ENCODE measurements at regions not wholly inside any gene's neighbourhood (a gene's known extent, or its start where the extent isn't known, plus 50 kb on each side); places are given as distances from the start of the nearest gene placed in this dataset.

- H3K36me3 ChIP-seq (ENCODE audit: insufficient read depth, low read length), result no peaks in the 10 kb centered on the region
- no peak overlapping the region for H3K27ac ChIP-seq (ENCODE audit: low read depth, low read length, poor library complexity, severe bottlenecking)
- H3K9me2 ChIP-seq (ENCODE audit: low read depth, low read length), result no peaks in the 10 kb centered on the region
- H3K4me2 ChIP-seq (ENCODE audit: low read length), result no peak overlapping the region
- no peaks in the 10 kb centered on the region for H3K27me3 ChIP-seq (ENCODE audit: insufficient read depth, low read length)
- no peaks in the 10 kb centered on the region for H3K9me3 ChIP-seq (ENCODE audit: low read length)
- no peak overlapping the region for H2AFZ ChIP-seq (ENCODE audit: low read length)
- no peaks in the 10 kb centered on the region for H3K4me1 ChIP-seq (ENCODE audit: insufficient read depth, low read length, severe bottlenecking)
- H3K4me3 ChIP-seq (ENCODE audit: low read depth, low read length, poor library complexity, severe bottlenecking), result no peak overlapping the region
- no peaks in the 10 kb centered on the region for H4K20me1 ChIP-seq (ENCODE audit: insufficient read depth, low read length)
- H3F3A ChIP-seq (ENCODE audit: insufficient read depth, low read length), result no peaks in the 10 kb centered on the region
- H3K79me2 ChIP-seq (ENCODE audit: insufficient read depth, low read length), result no peaks in the 10 kb centered on the region
- H3K9ac ChIP-seq (ENCODE audit: low read length), result no peak overlapping the region
- no peak for TF ChIP-seq EZH2 (IDR thresholded peaks at IDR 0.05; ENCODE audit: borderline replicate concordance, low read length)
- no peak for TF ChIP-seq CTCF (IDR thresholded peaks at IDR 0.05; ENCODE audit: low read length)
Observed at GRCh38 chr5:6041977-6042550, 336.3 kb downstream of the MED10 start.

- Histone ChIP-seq H3K4me1 (ENCODE audit: insufficient read depth, low read length, severe bottlenecking) (no peaks in the 10 kb centered on the region), H3K4me2 (ENCODE audit: low read length) (no peak overlapping the region), H3K4me3 (ENCODE audit: low read depth, low read length, poor library complexity, severe bottlenecking) (no peak overlapping the region), H3F3A (ENCODE audit: insufficient read depth, low read length) (no peaks in the 10 kb centered on the region), H3K27ac (ENCODE audit: low read depth, low read length, poor library complexity, severe bottlenecking) (no peak overlapping the region), H2AFZ (ENCODE audit: low read length) (no peak overlapping the region), H3K9me3 (ENCODE audit: low read length) (no peaks in the 10 kb centered on the region), H4K20me1 (ENCODE audit: insufficient read depth, low read length) (no peaks in the 10 kb centered on the region), H3K36me3 (ENCODE audit: insufficient read depth, low read length) (no peaks in the 10 kb centered on the region), H3K9ac (ENCODE audit: low read length) (no peak overlapping the region), H3K9me2 (ENCODE audit: low read depth, low read length) (no peaks in the 10 kb centered on the region), H3K27me3 (ENCODE audit: insufficient read depth, low read length) (no peaks in the 10 kb centered on the region), H3K79me2 (ENCODE audit: insufficient read depth, low read length) (no peaks in the 10 kb centered on the region)
- TF ChIP-seq CTCF (IDR thresholded peaks at IDR 0.05; ENCODE audit: low read length) (no peak), EZH2 (IDR thresholded peaks at IDR 0.05; ENCODE audit: borderline replicate concordance, low read length) (no peak)
Observed at GRCh38 chr5:6039111-6039510, 339.2 kb downstream of the MED10 start.

GRCh38 chr5:6036006-6036405 lies 342.3 kb downstream of the MED10 start:
- H3K27ac ChIP-seq (ENCODE audit: low read depth, low read length, poor library complexity, severe bottlenecking), result no peak overlapping the region
- H3K9me2 ChIP-seq (ENCODE audit: low read depth, low read length), result no peaks in the 10 kb centered on the region
- no peak overlapping the region for H3K9ac ChIP-seq (ENCODE audit: low read length)
- no peaks in the 10 kb centered on the region for H3K4me1 ChIP-seq (ENCODE audit: insufficient read depth, low read length, severe bottlenecking)
- TF ChIP-seq CTCF (IDR thresholded peaks at IDR 0.05; ENCODE audit: low read length) (no peak), EZH2 (IDR thresholded peaks at IDR 0.05; ENCODE audit: borderline replicate concordance, low read length) (no peak)
- H3K36me3 ChIP-seq (ENCODE audit: insufficient read depth, low read length), result no peaks in the 10 kb centered on the region
- no peaks in the 10 kb centered on the region for H3K27me3 ChIP-seq (ENCODE audit: insufficient read depth, low read length)
- H3F3A ChIP-seq (ENCODE audit: insufficient read depth, low read length), result no peaks in the 10 kb centered on the region
- H4K20me1 ChIP-seq (ENCODE audit: insufficient read depth, low read length), result no peaks in the 10 kb centered on the region
- H3K4me2 ChIP-seq (ENCODE audit: low read length), result no peak overlapping the region
- no peak overlapping the region for H2AFZ ChIP-seq (ENCODE audit: low read length)
- H3K4me3 ChIP-seq (ENCODE audit: low read depth, low read length, poor library complexity, severe bottlenecking), result no peak overlapping the region
- H3K79me2 ChIP-seq (ENCODE audit: insufficient read depth, low read length), result no peaks in the 10 kb centered on the region
- no peaks in the 10 kb centered on the region for H3K9me3 ChIP-seq (ENCODE audit: low read length)
